LHCN-M2 (cell line): ENCODE measurements at regions not wholly inside any gene's neighbourhood (a gene's known extent, or its start where the extent isn't known, plus 50 kb on each side); places are given as distances from the start of the nearest gene placed in this dataset.

ENCODE experiments used
- DNase-seq: peaks from one replicate; pipeline ENCODE4 v3.0.0-alpha.2; 2012; ENCODE audit warnings: low read depth

DNA sequence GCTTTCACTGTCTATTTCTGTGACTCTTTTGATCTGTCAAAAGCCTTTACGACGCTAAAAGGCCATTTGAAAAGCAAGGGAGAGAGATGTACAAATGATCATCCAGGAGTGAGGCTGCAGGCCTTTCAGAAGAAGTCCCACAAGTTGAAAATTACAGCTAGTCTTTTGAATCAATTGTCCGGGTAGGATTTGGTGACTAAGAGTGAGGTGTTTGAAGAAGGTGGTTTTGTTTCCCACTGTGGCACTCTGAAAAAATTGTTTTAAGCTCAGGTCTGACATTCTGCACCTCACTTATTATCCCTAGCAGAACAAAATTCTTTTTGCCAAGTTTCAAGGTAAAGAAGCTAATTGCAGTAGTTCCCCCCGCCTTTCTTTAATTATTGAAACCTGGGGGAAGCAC, 50.8 kb upstream of the TMEM108 start:
- DNase-seq: peak; percentile 55

DNA sequence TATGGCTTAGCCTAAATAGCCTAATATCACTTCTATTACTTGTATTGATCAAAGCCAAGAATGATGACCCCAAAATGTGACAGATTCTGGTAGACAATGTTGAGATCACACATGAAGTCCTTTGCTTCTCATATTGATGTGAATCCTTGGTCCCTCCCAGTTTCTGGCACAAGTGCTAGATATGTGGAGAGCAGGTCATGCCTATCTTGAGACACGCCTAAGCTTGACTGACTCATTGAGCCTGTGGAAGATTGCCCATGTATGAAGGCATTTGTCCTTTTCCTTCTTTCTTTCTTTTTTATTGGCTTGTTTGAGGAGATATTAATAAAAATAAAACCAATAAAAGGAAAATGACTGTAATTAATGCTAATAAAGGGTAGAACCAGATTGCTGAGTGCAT, 54.0 kb upstream of the TMEM108 start:
- no peak for DNase-seq

DNA sequence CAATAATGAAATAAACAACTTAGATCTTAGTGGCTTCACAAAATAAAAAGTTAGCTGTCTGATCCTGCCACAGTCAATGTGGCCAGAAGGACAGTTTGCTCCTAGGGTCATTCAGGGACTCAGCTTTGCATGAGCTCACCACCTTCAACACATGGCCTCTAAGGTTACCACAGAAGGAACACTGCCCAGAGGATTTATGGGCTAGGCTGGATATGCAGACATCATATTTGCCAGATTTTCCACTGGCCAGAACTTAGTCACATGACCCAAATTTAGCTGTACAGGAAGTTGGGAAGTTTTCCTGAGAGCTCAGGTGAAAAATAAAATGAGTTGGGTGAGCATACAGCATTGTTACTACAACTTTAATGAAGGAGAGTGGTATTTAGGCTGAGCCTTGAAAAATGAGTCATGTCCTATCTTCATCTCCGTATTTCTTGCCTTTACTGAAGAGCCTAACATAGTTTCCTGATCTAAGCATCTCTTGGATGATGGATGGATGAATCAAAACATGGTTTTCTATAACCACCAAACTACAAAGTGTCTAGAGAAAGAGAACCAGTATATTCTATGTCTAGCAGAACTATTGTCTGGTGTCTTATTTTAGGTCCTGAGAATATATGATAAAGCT, 54.9 kb upstream of the TMEM108 start:
- DNase-seq: peak; percentile 80

DNA sequence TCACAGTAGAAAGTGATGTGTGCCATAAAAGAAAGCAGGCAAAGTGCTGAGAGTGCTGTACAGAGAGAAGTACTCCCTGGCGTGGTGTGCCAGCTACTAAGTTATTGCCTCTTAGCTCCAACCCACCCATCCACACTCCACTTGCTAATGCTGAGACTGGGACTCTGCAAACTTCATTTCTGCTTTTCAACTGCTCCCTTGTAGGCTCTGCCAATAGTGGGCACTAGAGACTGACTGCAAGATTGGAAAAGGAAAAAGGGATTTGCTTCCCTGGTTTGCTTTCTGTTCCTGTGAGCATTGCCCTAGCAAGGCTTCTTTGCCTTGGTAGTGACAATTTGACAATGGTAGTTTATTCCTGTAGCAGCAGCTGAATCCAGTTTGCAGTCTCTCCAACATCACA, 56.5 kb upstream of the TMEM108 start:
- DNase-seq: no peak

DNA sequence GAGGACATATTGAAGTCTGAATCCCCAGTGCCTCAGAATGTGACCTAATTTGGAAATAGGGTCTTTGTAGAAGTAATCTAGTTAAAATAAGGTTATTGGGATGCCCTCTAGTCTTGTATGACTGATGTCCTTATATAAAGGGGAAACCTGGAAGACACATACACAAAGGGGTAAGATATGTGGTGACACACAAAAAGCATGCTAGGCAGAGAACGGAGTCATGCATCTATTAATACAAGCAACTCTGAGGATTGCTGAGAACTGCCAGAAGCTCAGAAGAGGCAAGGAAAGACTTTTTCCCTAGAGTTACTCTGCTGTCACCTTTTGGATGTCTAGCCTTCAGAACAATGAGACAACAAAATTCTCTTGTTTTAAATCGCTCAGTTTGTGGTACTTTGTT, 58.1 kb upstream of the TMEM108 start:
- no peak for DNase-seq

DNA sequence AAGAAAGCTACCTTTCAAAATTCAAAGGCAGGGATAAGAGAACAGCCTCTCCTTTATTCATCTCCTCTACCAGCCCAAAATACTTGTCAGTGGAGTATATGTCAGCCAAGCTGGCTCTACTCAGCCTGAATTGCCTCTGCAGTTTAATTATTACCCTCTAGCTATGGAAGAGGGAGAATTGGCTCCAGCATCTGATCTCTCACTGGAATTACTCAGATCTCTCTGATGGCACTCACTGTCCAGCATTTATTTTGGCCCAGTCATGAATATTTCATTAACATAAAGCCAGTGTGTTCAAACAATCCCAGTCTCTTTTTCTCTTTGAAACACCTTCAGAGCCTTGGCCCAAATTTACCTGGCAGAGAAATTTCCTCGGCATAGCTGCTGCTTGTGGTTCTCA, 58.6 kb upstream of the TMEM108 start:
- DNase-seq: no peak

DNA sequence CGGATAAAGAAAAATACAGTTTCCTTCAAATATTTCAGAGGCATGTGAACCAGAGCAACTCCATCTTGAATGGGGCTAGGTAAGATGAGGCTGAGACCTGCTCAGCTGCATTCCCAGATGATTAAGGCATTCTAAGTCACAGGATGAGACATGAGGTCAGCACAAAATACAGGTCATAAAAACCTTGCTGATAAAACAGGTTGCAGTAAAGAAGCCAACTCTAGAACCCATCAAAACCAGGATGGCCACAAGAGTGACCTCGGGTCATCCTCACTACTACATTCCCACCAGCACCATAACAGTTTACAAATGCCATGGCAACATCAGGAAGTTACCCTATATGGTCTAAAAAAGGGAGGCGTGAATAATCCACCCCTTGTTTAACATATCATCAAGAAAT, 59.2 kb upstream of the TMEM108 start:
- DNase-seq: peak; percentile 42

DNA sequence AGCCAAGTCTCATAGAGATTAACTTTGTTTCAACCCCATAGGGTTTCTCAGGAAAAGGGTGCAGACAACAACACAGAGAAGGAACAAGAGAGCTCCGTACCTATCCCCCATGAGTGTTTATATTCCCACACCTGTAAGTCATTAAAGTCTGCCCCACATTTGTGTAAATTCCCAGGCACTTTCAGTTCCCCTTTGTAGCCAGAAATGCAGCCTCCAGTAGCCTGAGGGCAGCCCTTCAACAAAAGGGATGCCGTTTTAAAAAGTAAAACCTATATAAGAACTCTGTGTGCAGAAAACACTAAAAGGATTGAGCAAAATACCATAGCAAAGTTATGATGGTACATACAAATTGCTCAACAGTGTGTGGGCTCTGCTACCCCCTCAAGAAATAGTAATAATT, 59.7 kb upstream of the TMEM108 start:
- no peak for DNase-seq

DNA sequence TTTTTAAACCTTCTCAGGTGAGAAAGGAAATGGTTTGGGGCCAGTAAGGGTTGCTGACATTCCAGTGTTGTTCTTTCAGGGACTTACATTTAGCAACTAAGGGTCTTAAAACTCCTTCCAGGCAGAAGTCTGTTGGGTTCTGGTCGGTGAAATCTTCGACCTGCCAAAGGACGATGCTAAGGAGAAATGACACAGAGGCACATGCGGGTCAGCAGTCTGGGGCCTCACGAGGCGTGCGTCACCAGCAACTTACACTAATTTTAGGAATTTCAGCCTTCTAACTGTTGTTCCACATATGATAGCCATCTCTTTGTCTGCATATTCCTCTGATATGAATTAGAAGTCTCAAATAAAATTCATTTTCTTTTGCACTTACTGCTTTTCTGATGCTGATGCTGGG, 64.1 kb upstream of the TMEM108 start:
- no peak for DNase-seq

DNA sequence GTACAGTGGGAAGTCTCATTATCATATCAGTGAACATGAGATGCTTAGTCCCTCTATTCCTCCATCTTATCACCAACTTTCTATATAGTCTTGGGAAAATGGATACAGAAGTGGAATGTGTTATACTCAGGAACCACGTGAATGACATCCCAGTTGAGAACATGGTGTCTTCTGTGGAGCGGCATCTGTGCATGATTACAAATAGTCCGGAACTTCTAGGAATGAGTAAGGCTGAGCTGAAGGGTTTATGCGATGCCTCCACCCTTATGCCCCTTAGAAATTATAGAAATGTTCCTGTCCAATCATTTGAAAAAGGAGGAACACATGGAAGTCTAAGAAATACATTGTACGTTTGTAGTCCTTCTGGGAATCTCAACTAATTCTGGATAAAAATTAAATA, 64.8 kb upstream of the TMEM108 start:
- DNase-seq: peak; percentile 72

DNA sequence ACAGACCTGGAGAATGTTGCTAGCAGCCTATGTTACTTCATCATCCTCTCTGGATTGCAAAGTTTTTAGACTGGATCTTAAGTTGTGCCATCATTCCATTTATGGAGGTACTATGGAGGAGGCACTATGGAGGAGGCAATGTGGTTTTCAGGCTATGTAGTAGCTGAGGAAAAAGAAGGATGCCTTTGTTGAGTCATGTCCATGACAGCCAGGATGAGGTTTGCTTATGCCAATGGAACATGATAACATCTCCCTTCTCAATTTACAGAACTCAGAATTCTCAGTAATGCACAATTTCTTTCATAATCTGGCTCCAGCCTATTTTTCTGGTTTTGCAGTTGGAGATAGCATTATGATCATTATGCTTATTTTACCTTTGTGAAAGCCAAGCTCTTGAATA, 65.9 kb upstream of the TMEM108 start:
- peak; percentile 89 for DNase-seq

DNA sequence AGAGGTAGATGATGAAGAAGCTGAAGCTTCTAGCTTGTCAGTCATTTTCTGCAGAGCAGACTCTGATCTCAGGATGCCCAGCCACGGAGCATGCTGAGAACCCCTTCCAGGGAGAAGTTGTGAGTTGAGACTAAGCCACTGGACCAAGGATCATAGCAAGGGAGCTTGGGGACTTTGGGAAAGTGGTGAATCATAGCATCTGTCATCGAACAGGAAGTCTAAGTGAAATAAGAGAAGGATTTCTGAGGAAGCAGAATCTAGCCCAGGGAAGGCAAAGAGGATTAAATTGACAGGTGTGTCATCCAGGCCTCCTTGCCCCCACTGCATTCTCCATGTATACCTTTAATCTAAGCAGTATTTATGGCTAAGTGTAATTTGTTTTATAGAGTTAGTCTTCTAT, 71.8 kb upstream of the TMEM108 start:
- peak; percentile 84 for DNase-seq

DNA sequence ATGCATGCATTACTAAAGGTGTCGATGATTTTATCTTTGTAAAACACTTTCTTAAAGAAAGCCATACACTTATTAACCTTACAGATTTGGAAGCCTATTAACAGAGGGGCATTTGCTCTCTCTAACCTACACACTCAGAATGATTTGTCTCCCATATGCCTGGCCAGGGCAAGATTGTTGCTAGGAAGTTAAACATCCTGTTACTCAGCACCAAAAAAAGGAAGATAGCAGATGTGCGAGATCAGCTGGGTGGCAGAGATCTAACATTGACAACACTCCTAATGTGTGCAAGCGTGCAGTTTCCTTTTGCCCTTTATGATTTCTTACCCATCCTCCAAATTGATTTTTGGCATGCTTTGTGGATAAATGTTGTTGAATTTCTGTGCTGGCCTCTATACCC, 73.9 kb upstream of the TMEM108 start:
- DNase-seq: peak; percentile 68

DNA sequence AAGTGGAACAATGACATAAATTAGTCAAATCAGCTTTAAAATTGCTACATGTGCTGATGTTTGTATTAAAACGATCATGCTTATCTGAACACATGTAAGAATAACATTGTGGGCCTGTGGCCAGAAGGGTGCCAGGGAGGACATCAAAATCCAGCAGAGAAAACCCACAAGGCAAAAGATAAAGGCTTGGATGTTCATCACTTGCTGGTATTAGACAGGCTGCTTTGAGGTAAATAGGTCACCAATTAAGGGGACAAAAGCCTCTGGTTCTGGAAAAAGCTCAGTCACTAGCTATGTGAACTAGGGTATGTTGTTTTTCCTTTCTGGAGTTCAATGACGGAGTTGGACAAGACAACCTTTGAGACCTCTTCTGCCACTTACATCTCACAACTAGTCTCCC, 74.4 kb upstream of the TMEM108 start:
- DNase-seq: no peak

DNA sequence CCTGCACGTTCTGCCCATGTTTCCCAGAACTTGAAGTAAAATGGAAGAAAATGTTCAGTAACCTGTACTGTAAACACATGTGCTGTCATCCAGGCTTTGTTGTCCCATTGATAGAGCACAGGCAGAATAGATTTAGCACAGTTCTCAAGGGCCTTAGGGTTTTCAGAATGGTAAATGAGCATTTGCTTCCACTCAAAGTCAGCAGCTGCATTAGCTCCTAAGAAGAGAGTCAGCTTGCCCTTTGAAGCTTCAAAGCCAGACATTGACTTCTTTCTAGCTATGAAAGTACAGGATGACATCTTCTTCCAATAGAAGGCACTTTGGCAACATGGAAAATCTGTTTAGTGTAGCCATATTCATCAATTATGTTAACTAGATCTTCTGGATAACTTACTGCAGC, 76.2 kb upstream of the TMEM108 start:
- DNase-seq: no peak

DNA sequence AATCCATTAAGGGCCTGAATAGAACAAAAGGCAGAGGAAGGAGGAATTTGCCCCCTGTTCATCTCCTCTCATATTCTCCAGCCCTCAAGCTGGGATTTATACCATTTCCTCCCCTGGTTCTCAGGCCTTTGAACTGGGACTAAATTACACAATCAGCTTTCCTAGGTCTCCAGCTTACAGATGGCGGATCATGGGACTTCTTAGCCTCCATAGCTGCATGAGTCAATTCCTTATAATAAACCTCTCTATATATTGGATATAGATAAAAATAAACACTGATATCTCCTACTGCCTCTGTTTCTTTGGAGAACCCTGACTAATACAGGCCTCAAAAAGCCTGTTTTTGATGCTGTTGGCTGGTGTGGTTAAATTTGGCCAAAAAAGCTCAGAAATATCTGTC, 84.5 kb upstream of the TMEM108 start:
- DNase-seq: no peak

DNA sequence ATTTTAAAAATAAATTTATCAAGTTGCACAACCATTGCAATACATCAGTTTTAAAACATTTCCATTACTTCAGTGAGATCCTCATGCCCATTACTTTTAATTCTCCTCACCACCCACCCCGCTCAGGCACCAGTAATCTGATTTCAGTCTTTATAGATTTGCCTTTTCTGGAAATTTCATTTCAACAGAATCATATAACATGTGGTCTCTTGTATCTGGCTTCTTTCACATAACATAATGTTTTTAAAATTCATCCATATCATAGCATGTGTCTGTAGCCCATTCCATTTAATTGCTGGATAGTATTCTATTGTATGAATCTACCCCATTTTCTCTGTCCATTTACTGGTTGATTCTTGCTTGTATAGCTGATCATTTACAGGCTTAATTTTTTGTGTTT, 110.3 kb upstream of the TMEM108 start:
- DNase-seq: no peak

DNA sequence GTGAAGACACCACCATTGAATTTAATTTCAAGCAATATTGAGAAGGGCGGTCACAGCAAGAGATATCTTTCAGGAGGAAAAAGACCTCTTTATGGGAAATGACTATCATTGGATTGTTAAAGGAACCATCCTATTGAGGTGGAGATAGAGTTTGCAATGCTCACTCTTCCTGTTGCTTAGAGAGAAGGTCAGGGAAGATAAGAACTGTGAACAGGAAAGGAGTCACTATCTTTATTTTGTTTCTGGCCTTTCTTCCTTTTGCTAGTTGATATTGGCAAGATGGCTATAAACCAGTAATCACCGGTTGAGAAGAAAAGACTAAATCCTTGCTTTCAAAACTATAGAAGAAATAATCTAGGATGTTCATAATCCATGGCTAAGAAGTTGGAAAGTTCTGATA, 112.1 kb upstream of the TMEM108 start:
- DNase-seq: no peak

DNA sequence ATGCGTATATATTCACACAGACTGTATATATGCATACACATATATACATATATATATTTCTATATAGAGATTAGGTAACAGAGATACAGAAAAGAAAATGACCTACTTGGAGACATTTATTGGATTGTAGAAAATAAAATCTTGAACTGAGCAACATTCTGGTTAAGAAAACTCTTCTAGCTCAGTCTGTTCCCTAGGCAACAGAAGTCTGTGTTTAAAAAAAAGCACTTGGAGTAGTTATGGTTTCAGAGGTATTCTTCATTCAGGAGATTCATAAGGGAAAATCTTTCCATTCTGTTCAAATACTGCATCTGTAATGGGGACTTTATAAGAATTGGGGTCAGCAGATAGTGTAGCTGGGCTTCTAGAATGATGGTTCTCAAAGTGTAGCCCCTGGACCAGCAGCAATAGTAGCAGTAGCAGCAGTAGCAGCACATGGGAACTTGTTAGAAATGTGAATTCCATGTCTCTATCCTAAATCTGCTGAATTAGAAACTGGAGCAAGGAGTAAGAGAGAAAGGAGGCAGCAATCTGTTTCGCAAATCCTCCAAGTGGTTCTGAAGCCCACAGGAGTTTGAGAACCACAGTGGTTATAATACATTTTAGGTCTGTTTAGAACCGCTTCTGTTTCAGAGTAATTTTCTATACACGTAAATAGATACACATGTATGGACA, 112.8 kb upstream of the TMEM108 start:
- no peak for DNase-seq

DNA sequence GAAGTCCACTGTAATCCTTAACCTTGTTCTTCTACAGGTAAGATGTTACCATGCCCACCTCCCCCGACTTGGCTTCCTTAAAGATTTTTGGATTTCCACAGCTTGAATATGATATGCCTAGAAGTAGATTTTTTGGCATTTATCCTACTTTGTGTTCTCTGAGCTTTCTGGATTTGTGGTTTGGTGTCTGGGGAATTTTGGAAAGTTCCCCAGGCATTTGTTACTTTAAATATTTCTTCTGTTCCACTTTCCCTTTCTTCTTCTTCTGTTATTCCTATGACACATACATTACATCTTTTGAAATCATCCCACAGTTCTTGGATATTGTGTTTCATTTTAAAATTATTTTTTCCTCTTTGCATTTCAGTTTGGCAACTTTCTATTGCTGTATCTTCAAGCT, 122.1 kb upstream of the TMEM108 start:
- DNase-seq: peak; percentile 95

DNA sequence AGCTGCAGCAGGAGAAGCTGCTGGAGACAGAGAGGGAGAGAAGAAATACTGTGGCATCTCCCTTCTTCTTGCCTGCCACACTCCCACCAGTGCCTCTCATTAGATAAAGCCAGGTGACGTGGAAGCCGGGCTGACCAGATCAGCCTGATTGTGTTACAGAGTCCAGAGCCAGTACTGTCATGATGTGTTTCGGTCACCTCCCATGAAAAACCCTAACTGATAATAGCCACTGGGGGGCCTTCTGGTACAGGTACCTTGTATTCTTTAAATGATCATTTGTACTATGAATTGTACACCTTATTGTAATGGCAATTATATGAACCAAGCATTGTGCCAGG, 125.8 kb upstream of the TMEM108 start:
- DNase-seq: no peak

DNA sequence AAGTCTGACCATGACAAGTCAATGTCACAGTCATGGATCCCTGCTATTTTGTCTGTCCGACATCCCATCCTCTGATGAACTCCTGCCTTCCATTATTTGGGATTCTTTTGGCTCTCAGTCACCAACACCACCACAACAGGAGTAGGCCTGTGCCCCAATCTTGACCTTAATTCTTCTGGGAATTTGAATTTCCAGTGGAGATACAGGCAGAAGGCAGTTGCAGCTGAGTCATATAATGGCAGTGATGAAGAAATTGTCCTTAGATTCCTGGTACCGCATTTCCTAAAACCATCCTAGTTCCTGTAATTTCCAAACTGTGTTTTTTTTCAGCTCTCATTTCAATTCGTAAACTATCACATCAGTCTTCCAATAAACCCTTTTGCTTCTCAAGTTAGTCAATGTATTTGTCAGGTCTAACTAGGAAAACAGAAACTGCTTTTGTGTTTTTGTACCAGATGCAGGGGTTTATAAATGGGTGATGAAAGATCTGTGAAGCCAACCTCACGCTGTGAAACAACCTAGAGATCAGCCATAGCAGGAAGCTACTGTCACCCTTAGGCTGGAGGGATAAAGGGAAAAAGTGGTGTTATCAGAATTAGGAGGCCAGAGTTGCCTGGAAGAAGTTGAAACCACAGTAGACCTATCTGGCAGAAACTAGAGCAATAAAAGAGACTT, 126.3 kb upstream of the TMEM108 start:
- peak; percentile 97 for DNase-seq

DNA sequence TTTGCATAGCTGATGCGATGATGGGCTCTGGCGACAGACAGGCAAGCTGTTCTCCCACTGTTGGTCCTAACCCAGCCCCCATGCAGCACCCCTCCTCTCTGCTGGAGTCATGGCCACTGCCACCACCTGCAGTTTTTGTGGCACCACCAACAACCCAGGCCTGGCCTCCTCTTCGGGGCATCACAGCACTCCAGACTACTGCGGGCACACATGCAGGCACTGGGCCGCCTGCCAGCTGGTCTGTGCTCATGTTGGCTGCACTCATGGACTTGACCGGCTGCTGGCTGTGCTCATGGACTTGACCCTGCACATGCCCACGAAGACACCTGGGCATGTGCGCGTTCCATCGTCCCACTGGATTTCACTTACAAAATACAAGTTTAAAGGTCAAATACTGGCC, 130.9 kb upstream of the TMEM108 start:
- DNase-seq: no peak
